MM.1S (cell line): ENCODE measurements at regions not wholly inside any gene's neighbourhood (a gene's known extent, or its start where the extent isn't known, plus 50 kb on each side); places are given as distances from the start of the nearest gene placed in this dataset.

ENCODE experiments used
- DNase-seq: peaks from one replicate; pipeline ENCODE4 v3.0.0-alpha.2; 2015
- H2AFZ ChIP-seq: fragments of 300-600 bp; sonication (generic); 2 replicates; pipeline ENCODE4 v1.6.0; 2016; ENCODE audit warnings: antibody characterized with exemption, low read length
- H3F3A ChIP-seq: fragments of 300-600 bp; sonication (generic); 2 replicates; pipeline ENCODE4 v1.6.1; 2016; ENCODE audit warnings: mild to moderate bottlenecking, antibody characterized with exemption, low read length, moderate library complexity, mixed read lengths; ENCODE audit not compliant: insufficient read depth
- H3K27ac ChIP-seq: fragments of 300-600 bp; sonication (generic); 2 replicates; pipeline ENCODE4 v1.5.1; 2016; ENCODE audit warnings: mild to moderate bottlenecking, low read length
- H3K27me3 ChIP-seq: fragments of 300-600 bp; sonication (generic); replicated peaks from 2 replicates; pipeline ENCODE4 v1.6.0; 2016; ENCODE audit warnings: low read length; ENCODE audit not compliant: insufficient read depth
- H3K36me3 ChIP-seq: fragments of 300-600 bp; sonication (generic); replicated peaks from 2 replicates; pipeline ENCODE4 v1.6.1; 2016; ENCODE audit warnings: mild to moderate bottlenecking, low read length, mixed read lengths; ENCODE audit not compliant: insufficient read depth
- H3K4me1 ChIP-seq: fragments of 300-600 bp; sonication (generic); 2 replicates; pipeline ENCODE4 v1.6.1; 2016; ENCODE audit warnings: low read length, mixed read lengths
- H3K4me2 ChIP-seq: fragments of 300-600 bp; sonication (generic); 2 replicates; pipeline ENCODE4 v1.6.0; 2016; ENCODE audit warnings: low read depth, low read length
- H3K4me3 ChIP-seq: fragments of 300-600 bp; sonication (generic); 2 replicates; pipeline ENCODE4 v1.5.1; 2016; ENCODE audit warnings: low read length, mixed read lengths
- H3K79me2 ChIP-seq: fragments of 300-600 bp; sonication (generic); 2 replicates; pipeline ENCODE4 v1.6.1; 2016; ENCODE audit warnings: mixed run types, low read length, mixed read lengths
- H3K9ac ChIP-seq: fragments of 300-600 bp; sonication (generic); 2 replicates; pipeline ENCODE4 v1.6.1; 2016; ENCODE audit warnings: low read length, mixed read lengths
- H3K9me2 ChIP-seq: fragments of 300-600 bp; sonication (generic); replicated peaks from 2 replicates; pipeline ENCODE4 v1.6.1; 2016; ENCODE audit warnings: mild to moderate bottlenecking, low read length, mixed read lengths; ENCODE audit not compliant: insufficient read depth
- H3K9me3 ChIP-seq: fragments of 300-600 bp; sonication (generic); replicated peaks from 2 replicates; pipeline ENCODE4 v1.6.1; 2016; ENCODE audit warnings: mild to moderate bottlenecking, low read length, mixed read lengths; ENCODE audit not compliant: insufficient read depth
- H4K20me1 ChIP-seq: fragments of 300-600 bp; sonication (generic); 2 replicates; pipeline ENCODE4 v1.6.1; 2016; ENCODE audit warnings: mild to moderate bottlenecking, low read length, moderate library complexity, mixed read lengths; ENCODE audit not compliant: insufficient read depth
- EZH2 ChIP-seq: fragments of 300-600 bp; sonication (generic); optimal IDR thresholded peaks from 2 replicates; pipeline ENCODE3; 2017; ENCODE audit warnings: low read depth, mild to moderate bottlenecking, antibody characterized with exemption, low read length, mixed read lengths
- EZH2phosphoT487 ChIP-seq: fragments of 300-600 bp; sonication (generic); IDR thresholded peaks from 2 replicates; pipeline ENCODE4 v1.6.1; 2018; ENCODE audit warnings: antibody characterized with exemption, low read length
- TF ChIP-seq, protein P1 (sequence below): fragments of 300-600 bp; sonication (generic); IDR thresholded peaks from 2 replicates; pipeline ENCODE4 v1.5.1; 2016; ENCODE audit warnings: antibody characterized with exemption, low read length, mixed read lengths

DNA sequence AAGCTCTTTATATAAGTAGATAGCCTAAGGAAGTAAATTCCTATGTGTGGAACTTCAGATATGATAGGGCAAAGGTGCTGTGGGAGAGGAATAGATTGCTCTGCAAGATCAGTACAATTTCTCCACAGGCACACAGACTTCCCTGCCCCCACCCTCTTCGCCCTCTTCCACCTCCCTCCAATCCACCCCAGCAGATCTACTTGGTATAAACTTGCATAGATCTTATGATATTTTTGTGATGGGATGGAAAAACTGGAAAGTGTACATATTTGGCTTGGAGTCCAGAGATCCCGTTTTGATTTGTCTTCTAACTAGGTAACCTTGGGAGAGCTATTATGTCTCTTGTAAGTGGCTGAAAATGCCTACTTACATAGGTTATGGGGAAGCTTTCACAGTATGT is 586.3 kb upstream of the USP24 start:
- DNase-seq, result no peak
- Histone ChIP-seq H3K27ac (no peak overlapping the region), H3K27me3 (no peaks in the 10 kb centered on the region), H3K36me3 (no peaks in the 10 kb centered on the region), H3K4me1 (no peaks in the 10 kb centered on the region), H3F3A (no peaks in the 10 kb centered on the region), H3K79me2 (no peaks in the 10 kb centered on the region), H3K9me2 (no peaks in the 10 kb centered on the region), H3K9ac (no peak overlapping the region), H4K20me1 (no peaks in the 10 kb centered on the region), H3K4me3 (no peak overlapping the region), H3K9me3 (no peaks in the 10 kb centered on the region), H2AFZ (no peak overlapping the region), H3K4me2 (no peak overlapping the region)
- no peak for TF ChIP-seq EZH2phosphoT487
- TF ChIP-seq, protein P1, sequence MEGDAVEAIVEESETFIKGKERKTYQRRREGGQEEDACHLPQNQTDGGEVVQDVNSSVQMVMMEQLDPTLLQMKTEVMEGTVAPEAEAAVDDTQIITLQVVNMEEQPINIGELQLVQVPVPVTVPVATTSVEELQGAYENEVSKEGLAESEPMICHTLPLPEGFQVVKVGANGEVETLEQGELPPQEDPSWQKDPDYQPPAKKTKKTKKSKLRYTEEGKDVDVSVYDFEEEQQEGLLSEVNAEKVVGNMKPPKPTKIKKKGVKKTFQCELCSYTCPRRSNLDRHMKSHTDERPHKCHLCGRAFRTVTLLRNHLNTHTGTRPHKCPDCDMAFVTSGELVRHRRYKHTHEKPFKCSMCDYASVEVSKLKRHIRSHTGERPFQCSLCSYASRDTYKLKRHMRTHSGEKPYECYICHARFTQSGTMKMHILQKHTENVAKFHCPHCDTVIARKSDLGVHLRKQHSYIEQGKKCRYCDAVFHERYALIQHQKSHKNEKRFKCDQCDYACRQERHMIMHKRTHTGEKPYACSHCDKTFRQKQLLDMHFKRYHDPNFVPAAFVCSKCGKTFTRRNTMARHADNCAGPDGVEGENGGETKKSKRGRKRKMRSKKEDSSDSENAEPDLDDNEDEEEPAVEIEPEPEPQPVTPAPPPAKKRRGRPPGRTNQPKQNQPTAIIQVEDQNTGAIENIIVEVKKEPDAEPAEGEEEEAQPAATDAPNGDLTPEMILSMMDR, result no peak
- no peak for TF ChIP-seq EZH2

DNA sequence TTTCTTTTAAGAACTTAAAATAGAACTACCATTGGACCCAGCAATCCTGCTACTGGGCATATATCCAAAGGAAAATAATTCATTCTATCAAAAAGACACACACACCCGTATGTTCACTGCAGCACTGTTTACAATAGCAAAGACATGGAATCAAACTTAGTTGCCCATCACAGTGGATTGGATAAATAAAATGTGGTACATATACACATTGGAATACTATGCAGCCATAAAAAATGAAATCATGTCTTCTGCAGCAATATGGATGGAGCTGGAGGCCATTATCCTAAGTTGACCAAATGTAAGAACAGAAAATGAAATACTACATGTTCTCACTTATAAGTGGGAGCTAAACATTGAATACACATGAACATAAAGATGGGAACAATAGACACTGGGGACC is 585.3 kb upstream of the USP24 start:
- TF ChIP-seq EZH2 (no peak), EZH2phosphoT487 (no peak)
- TF ChIP-seq, protein P1, result no peak

DNA sequence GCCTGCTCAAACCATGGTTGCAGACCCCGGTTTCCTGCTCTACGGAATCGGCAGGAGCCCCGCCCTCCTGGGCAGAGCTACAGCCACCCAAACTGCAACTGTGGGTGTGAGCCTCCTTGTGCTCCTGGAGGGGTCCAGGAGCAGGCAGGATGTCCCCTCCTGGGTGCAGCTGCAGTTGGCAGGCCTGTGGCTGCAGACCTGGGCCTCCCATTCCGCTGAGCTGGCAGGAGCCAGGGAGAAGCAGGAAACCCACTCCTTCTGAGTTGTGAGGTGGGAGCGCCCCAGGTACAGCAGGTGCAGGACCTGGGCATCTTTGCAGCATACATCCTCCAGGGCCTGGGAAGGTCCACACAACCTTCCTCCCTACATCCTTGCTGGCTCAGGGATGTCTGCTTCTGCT is 578.7 kb upstream of the USP24 start:
- Histone ChIP-seq H3K27me3 (no peaks in the 10 kb centered on the region), H4K20me1 (no peaks in the 10 kb centered on the region), H3K27ac (no peak overlapping the region), H3F3A (no peaks in the 10 kb centered on the region), H2AFZ (no peak overlapping the region), H3K4me1 (no peaks in the 10 kb centered on the region), H3K9ac (no peak overlapping the region), H3K9me2 (no peaks in the 10 kb centered on the region), H3K9me3 (no peaks in the 10 kb centered on the region), H3K79me2 (no peaks in the 10 kb centered on the region), H3K36me3 (no peaks in the 10 kb centered on the region), H3K4me2 (no peak overlapping the region), H3K4me3 (no peak overlapping the region)
- TF ChIP-seq, protein P1, result no peak
- TF ChIP-seq EZH2 (no peak), EZH2phosphoT487 (no peak)
- DNase-seq, result no peak

More for the DNA sequence above, 585.3 kb upstream of the USP24 start:
- H2AFZ ChIP-seq, result no peak overlapping the region
- DNase-seq, result no peak
- no peaks in the 10 kb centered on the region for H3K9me2 ChIP-seq
- H3K9me3 ChIP-seq, result no peaks in the 10 kb centered on the region
- no peak overlapping the region for H3K4me2 ChIP-seq
- H3F3A ChIP-seq, result no peaks in the 10 kb centered on the region
- no peaks in the 10 kb centered on the region for H3K27me3 ChIP-seq
- no peaks in the 10 kb centered on the region for H3K4me1 ChIP-seq
- H3K79me2 ChIP-seq, result no peaks in the 10 kb centered on the region
- no peaks in the 10 kb centered on the region for H3K36me3 ChIP-seq
- H3K4me3 ChIP-seq, result no peak overlapping the region
- H3K9ac ChIP-seq, result no peak overlapping the region
- H4K20me1 ChIP-seq, result no peaks in the 10 kb centered on the region
- H3K27ac ChIP-seq, result no peak overlapping the region

DNA sequence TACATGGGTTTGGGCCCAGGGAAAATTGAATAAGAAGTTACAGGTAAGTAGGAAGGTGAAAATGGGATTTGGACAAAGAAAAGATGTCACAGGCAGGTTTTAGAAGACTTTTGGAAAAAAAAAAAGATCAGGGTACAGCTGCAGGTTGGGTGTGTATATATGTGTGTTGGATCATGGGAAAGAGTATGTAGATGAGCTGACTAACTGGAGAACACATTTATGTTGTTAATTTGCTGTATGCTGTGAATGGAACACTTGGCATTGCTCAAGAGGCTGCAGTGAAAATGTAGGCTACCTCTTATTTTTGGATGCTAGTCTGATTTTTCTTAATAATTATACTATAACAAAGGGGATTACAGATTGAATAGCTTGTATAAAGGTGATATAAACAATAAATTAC is 577.7 kb upstream of the USP24 start:
- H3K4me1 ChIP-seq, result no peaks in the 10 kb centered on the region
- H3K27ac ChIP-seq, result no peak overlapping the region
- no peak overlapping the region for H3K4me3 ChIP-seq
- no peaks in the 10 kb centered on the region for H3K27me3 ChIP-seq
- no peak for TF ChIP-seq EZH2phosphoT487
- TF ChIP-seq, protein P1, result no peak
- no peaks in the 10 kb centered on the region for H3K79me2 ChIP-seq
- no peaks in the 10 kb centered on the region for H3F3A ChIP-seq
- no peaks in the 10 kb centered on the region for H3K9me3 ChIP-seq
- H3K9ac ChIP-seq, result no peak overlapping the region
- H3K9me2 ChIP-seq, result no peaks in the 10 kb centered on the region
- no peaks in the 10 kb centered on the region for H4K20me1 ChIP-seq
- no peak overlapping the region for H3K4me2 ChIP-seq
- no peaks in the 10 kb centered on the region for H3K36me3 ChIP-seq
- H2AFZ ChIP-seq, result no peak overlapping the region
- no peak for DNase-seq
